HuH-7.5 (cell line): ENCODE measurements at regions not wholly inside any gene's neighbourhood (a gene's known extent, or its start where the extent isn't known, plus 50 kb on each side); places are given as distances from the start of the nearest gene placed in this dataset.
"Not testable (repeated sequence)": the region's sequence is repeated elsewhere in the genome, so short reads cannot be mapped to it uniquely, and the experiment has no call there.

Experiments used
- DNase-seq: peaks from one replicate; pipeline ENCODE4 v3.0.0; 2011; ENCODE audit warnings: low spot score

- not testable (repeated sequence) for DNase-seq
Measured at GRCh38 chr16:21363550-21364223, 85.6 kb upstream of the CRYM start.

GRCh38 chr16:21361612-21362227 is 83.6 kb upstream of the CRYM start:
- not testable (repeated sequence) for DNase-seq

- not testable (repeated sequence) for DNase-seq
Measured at GRCh38 chr16:21361045-21361444, 83.0 kb upstream of the CRYM start.

DNA sequence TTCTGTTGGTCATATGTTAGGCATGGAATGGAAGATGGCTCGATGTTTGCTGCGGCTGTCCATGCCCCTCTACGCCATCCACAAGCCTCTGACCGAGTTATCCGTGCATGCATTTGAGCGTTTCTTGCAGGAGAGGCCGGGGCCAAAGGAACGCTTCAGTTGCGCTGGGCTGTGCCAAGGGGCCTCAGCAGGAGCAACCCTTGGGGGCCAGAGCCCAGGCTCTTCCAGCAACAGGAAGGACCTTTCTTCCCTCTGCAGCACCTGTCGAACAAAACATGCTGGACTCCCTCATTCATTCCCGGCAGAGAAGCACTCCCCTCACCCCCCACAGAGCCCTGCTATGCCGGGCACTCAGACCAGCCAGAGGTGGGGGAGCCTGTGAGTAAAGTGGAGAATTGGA is 81.4 kb upstream of the CRYM start:
- DNase-seq: not testable (repeated sequence)

GRCh38 chr16:21358261-21358795 is 80.2 kb upstream of the CRYM start:
- not testable (repeated sequence) for DNase-seq

GRCh38 chr16:21356308-21356707 is 78.2 kb upstream of the CRYM start:
- not testable (repeated sequence) for DNase-seq

GRCh38 chr16:21351433-21351832 is 73.3 kb upstream of the CRYM start:
- not testable (repeated sequence) for DNase-seq

DNA sequence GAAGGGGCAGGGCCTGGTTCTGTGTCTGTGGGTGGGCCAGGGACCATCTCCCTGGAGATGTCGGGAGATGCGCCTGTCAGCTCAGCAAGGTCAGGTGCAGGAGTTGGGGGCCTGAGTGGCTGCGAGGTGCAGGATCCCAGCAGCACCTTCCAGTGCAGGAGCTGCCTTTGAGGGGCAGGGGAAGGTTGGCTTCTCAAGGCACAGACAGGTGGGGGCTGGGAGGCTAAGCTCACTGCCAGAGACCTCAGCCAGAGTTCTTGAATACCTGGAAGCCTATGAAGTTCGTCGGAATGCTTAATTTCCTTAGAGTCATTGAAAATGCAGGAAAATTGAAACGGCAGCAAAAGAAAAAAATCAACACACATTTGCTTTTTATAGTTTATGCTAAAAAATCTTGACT is 72.8 kb upstream of the CRYM start:
- DNase-seq: not testable (repeated sequence)

GRCh38 chr16:21349336-21349735 is 71.2 kb upstream of the CRYM start:
- DNase-seq: not testable (repeated sequence)

DNA sequence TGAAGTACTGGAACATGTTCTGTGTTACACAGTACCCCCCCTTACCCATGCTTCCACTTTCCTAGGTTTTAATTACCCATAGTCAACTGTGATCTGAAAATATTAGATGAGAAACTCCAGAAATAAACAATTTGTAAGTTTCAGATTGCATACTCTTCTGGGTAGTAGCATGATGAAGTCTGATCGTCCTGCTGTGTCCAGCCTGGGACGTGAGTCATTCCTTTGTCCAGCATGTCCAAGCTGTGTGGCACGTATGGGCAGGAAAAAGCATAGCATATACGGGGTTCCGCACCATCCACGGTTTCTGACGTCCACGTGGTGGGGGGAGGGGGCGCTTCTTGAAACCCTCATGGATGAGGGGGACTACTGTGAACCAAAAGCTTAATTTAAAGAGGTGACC is 70.7 kb upstream of the CRYM start:
- DNase-seq: not testable (repeated sequence)

- DNase-seq: not testable (repeated sequence)
Measured at GRCh38 chr16:21347538-21347937, 69.4 kb upstream of the CRYM start.

GRCh38 chr16:21346756-21347491 is 68.8 kb upstream of the CRYM start:
- not testable (repeated sequence) for DNase-seq

DNA sequence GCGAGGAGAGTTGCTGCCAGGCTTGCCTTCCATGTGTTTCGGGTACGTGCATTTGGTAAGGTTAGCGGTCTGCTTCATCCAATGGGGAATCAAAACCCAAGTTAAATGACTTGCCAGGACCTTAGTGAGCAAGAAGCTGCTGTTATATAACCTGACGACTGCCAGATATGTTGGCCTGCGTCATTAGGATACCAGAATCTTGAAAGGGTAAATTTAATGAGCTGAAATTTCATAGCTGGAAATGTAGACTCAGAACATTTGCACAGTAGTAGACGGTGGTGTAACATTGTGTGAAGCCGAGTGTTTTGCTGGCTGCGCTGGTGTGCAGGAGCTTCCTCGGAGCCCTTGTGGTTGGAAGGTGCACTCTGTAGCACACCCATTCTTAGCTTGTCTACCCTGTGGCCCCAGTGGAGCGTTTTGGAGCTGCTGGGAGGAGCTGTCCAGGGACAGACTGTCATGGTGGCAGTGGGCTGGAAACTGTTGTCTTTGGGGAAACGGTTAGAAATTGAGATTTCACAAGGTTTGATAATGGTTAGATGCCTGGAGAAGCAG is 66.3 kb upstream of the CRYM start:
- not testable (repeated sequence) for DNase-seq

DNA sequence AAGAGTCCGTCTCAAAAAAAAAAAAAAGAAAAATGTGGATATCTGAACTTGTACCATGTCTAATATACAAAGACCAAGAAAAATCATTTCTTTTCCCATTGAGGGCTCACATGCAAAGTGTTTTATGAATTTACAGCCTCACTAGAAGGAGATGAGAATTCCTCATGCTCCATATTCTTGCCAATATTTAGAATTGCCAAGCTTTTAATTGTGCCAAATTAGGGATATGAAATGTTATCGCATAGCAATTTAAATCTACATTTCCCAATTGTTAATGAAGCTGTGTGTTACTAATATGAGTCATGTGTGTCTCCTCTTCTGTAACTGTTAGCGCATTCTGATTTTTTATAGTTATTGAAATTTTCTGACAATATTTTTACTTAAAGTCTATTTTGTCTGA is 63.0 kb upstream of the CRYM start:
- no peak for DNase-seq

DNA sequence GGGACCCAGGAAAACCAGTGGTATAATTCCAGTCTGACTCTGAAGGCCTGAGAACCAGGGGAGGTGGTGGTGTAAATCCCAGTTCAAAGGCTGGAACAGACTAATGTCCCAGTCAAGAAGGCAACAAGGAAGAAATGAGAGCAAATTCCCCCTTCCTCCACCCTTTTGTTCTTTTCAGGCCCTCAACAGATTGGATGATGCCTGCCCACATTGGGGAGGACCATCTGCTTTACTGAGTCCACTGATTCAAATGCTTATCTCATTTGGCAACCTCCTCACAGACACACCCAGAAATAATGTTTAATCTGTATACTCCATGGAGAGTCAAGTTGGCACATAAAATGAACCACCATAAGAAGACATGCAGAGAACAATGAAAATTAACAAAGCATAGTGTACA is 61.9 kb upstream of the CRYM start:
- no peak for DNase-seq

- no peak for DNase-seq
Measured at GRCh38 chr16:21339269-21339641, 61.2 kb upstream of the CRYM start.

- DNase-seq: peak; percentile 13
Measured at GRCh38 chr16:21338537-21339268, 60.6 kb upstream of the CRYM start.

- DNase-seq: no peak
Measured at GRCh38 chr16:21336231-21336630, 58.1 kb upstream of the CRYM start.

DNA sequence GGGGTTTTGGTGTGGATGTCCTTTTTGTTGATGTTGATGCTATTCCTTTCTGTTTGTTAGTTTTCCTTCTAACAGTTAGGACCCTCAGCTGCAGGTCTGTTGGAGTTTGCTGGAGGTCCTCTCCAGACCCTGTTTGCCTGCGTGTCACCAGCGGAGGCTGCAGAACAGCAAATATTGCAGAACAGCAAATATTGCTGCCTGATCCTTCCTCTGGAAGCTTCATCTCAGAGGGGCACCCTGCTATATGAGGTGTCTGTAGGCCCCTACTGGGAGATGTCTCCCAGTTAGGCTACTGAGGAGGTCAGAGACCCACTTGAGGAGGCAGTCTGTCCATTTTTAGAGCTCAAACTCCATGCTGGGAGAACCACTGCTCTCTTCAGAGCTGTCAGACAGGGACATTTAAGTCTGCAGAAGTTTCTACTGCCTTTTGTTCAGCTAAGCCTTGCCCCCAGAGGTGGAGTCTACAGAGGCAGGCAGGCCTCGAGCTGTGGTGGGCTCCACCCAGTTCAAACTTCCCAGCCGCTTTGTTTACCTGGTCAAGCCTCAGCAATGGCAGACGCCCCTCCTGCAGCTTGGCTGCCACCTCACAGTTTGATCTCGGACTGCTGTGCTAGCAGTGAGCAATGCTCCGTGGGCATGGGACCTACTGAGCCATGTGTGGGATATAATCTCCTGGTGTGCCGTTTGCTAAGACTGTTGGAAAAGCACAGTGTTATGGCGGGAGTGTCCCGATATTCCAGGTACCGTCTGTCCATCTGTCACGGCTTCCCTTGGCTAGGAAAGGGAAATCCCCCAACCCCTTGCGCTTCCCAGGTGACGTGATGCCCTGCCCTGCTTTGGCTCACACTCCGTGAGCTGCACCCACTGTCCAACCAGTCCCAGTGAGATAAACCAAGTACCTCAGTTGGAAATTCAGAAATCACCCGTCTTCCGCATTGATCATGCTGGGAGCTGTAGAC is 56.4 kb upstream of the CRYM start:
- not testable (repeated sequence) for DNase-seq

- not testable (repeated sequence) for DNase-seq
Measured at GRCh38 chr16:21333683-21334082, 55.6 kb upstream of the CRYM start.
